AG04449 (cell line): ENCODE measurements at regions not wholly inside any gene's neighbourhood (a gene's known extent, or its start where the extent isn't known, plus 50 kb on each side); places are given as distances from the start of the nearest gene placed in this dataset.

Experiments
- CTCF ChIA-PET: fragments of 350-600 bp; formaldehyde crosslinking; extraction: SDS; loops from one replicate; lab custom pipeline; 2021; ENCODE audit warnings: antibody characterized with exemption; lab: Yijun Ruan, JAX
- POLR2A ChIA-PET: fragments of 400-600, 350-600 bp; formaldehyde crosslinking; extraction: SDS; loops from one replicate; lab custom pipeline; 2020; ENCODE audit warnings: antibody characterized with exemption, inconsistent platforms; lab: Yijun Ruan, JAX
- DNase-seq: peaks from one replicate; pipeline ENCODE4 v3.0.0-alpha.2; 2010; ENCODE audit warnings: low read depth, low spot score
- H3K4me3 ChIP-seq: 2 replicates; pipeline ENCODE4 v1.5.1; 2011; ENCODE audit warnings: low read depth, mild to moderate bottlenecking, control low read depth, low read length
- CTCF ChIP-seq: IDR thresholded peaks from one replicate; pipeline ENCODE4 v1.5.1; 2011; ENCODE audit warnings: mild to moderate bottlenecking, moderate library complexity, low read length, control low read depth, inconsistent platforms; ENCODE audit not compliant: insufficient read depth; ENCODE audit errors: missing control alignments

- ChIA-PET POLR2A (no interaction called here), CTCF (no interaction called here)
- H3K4me3 ChIP-seq: no peak overlapping the region
- TF ChIP-seq CTCF: no peak
- DNase-seq: no peak
Observed at GRCh38 chr11:121899520-121899919, 216.5 kb downstream of the BLID start.

- DNase-seq: no peak
- CTCF ChIA-PET: interaction anchor here (1.1 kb wide), 1 partner anchor 243 kb away, joined by 6 read pairs; no protein-coding TSS in a partner anchor
- no peak for TF ChIP-seq CTCF
- POLR2A ChIA-PET: no interaction called here
- no peak overlapping the region for H3K4me3 ChIP-seq
Observed at GRCh38 chr11:121898903-121899302, 217.1 kb downstream of the BLID start.

- ChIA-PET POLR2A (no interaction called here), CTCF (interaction anchor here (1.5 to 3.9 kb wide), 2 partner anchors 55 to 241 kb away, joined by 4 to 13 read pairs; no protein-coding TSS in a partner anchor)
- TF ChIP-seq CTCF: no peak
- DNase-seq: no peak
- H3K4me3 ChIP-seq: no peak overlapping the region
Observed at GRCh38 chr11:121895919-121896318, 220.1 kb downstream of the BLID start.

GRCh38 chr11:121894581-121894980 lies 221.4 kb downstream of the BLID start:
- POLR2A ChIA-PET: no interaction called here
- no peak for DNase-seq
- CTCF ChIA-PET: interaction anchor here (3.9 kb wide), 1 partner anchor 239 kb away, joined by 13 read pairs; no protein-coding TSS in a partner anchor

GRCh38 chr11:121892863-121893262 lies 223.2 kb downstream of the BLID start:
- no peak for TF ChIP-seq CTCF
- no peak for DNase-seq
- CTCF ChIA-PET: interaction anchor here (3.9 kb wide), 1 partner anchor 238 kb away, joined by 13 read pairs; no protein-coding TSS in a partner anchor
- no peak overlapping the region for H3K4me3 ChIP-seq
- POLR2A ChIA-PET: interaction anchor here (1.1 kb wide), 1 partner anchor 64 kb away, joined by 3 read pairs; no protein-coding TSS in a partner anchor

More at GRCh38 chr11:121894581-121894980, 221.4 kb downstream of the BLID start:
- no peak overlapping the region for H3K4me3 ChIP-seq
- no peak for TF ChIP-seq CTCF

GRCh38 chr11:121892131-121892681 lies 223.8 kb downstream of the BLID start:
- TF ChIP-seq CTCF: no peak
- no peak overlapping the region for H3K4me3 ChIP-seq
- CTCF ChIA-PET: interaction anchor here (3.9 kb wide), 1 partner anchor 237 kb away, joined by 13 read pairs; no protein-coding TSS in a partner anchor
- POLR2A ChIA-PET: interaction anchor here (1.1 kb wide), 1 partner anchor 63 kb away, joined by 3 read pairs; no protein-coding TSS in a partner anchor
- DNase-seq: no peak
